ENCODE measurements at regions not wholly inside any gene's neighbourhood (a gene's known extent, or its start where the extent isn't known, plus 50 kb on each side); places are given as distances from the start of the nearest gene placed in this dataset.

- TF ChIP-seq CTCF (IDR thresholded peaks at IDR 0.05) (no peak), POLR2A (IDR thresholded peaks at IDR 0.05) (no peak)
Observed at GRCh38 chr13:91154558-91155353, 192.7 kb upstream of the MIR17HG start.

All from vagina (tissue), 2 donors.